Vagina (tissue), 2 donors: ENCODE measurements at regions not wholly inside any gene's neighbourhood (a gene's known extent, or its start where the extent isn't known, plus 50 kb on each side); places are given as distances from the start of the nearest gene placed in this dataset.

ENCODE experiments used
- POLR2A ChIP-seq, 2 donors: fragments of 450-650 bp; IDR thresholded peaks; one replicate each; pipeline ENCODE4 v1.6.1; 2017; ENCODE audit warnings: antibody characterized with exemption in 2 of 2, mild to moderate bottlenecking in 2 of 2, moderate library complexity in 2 of 2
- POLR2AphosphoS5 ChIP-seq, 2 donors: sonication (generic); formaldehyde crosslinking; IDR thresholded peaks; one replicate each; pipeline ENCODE4 v1.9.0; 2017; ENCODE audit warnings: antibody characterized with exemption in 2 of 2, mild to moderate bottlenecking in 2 of 2, low read depth in 1 of 2; ENCODE audit not compliant: insufficient read depth in 1 of 2
- TF ChIP-seq, protein P1 (sequence below), 3 experiments: fragments of 450-650 bp in 2 of 3; fragments of 200-600 bp in 1 of 3; sonication (generic) in 1 of 3; IDR thresholded peaks; one replicate each; pipeline ENCODE4 v1.5.1; 2017 to 2019; ENCODE audit warnings: antibody characterized with exemption in 3 of 3, mild to moderate bottlenecking in 2 of 3, moderate library complexity in 2 of 3

DNA sequence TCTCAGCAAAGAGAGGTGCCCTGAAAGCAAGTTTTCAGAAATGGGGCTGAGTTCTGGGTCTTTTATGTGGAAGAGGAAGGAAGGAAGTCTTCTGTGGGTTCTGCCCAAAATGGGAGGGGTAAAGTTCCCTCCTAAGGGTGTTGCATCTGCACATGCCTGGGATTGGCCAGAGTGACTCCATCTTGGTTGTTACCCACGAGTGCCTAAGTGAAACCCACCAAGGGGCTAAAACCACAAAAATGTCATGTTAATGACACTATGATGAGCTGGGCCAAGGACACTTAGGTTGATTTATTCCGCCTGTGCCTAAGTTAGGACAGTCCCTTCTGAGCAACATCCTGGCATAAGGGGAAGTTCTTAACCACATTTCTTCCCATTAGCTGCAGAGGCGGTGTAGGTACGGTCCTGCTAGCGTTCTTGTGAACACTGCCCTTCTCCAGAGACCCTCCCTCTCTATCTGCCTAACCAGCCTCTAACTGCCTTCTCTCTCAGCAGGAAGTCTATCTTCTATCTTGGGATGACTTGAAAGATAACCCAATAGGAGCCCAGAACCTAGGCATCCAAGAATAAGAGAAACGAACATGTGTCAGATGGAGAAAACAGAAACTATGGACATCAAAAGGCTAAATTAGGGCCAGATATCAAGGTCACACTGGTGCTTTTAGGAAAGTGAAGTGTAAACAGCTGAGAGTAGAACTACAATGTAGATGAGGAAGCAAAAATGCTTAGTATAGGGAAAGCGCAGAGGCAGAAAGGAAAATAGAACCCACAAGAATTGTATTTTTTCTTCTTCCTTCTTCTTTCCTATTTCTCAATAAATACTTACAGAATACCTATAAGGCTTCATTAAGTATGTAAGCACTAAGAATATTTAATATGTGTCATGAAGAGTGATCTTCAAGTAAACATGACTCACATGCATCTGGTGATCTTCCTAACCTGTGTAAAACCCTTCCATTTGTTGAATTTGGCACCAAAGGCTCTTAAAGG is 104.2 kb upstream of the AMN1 start:
- TF ChIP-seq, protein P1, sequence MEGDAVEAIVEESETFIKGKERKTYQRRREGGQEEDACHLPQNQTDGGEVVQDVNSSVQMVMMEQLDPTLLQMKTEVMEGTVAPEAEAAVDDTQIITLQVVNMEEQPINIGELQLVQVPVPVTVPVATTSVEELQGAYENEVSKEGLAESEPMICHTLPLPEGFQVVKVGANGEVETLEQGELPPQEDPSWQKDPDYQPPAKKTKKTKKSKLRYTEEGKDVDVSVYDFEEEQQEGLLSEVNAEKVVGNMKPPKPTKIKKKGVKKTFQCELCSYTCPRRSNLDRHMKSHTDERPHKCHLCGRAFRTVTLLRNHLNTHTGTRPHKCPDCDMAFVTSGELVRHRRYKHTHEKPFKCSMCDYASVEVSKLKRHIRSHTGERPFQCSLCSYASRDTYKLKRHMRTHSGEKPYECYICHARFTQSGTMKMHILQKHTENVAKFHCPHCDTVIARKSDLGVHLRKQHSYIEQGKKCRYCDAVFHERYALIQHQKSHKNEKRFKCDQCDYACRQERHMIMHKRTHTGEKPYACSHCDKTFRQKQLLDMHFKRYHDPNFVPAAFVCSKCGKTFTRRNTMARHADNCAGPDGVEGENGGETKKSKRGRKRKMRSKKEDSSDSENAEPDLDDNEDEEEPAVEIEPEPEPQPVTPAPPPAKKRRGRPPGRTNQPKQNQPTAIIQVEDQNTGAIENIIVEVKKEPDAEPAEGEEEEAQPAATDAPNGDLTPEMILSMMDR (IDR thresholded peaks at IDR 0.05) = no peak
- TF ChIP-seq POLR2A (IDR thresholded peaks at IDR 0.05) (no peak), POLR2AphosphoS5 (IDR thresholded peaks at IDR 0.05; ENCODE audit: insufficient read depth in 1 of 2, low read depth in 1 of 2) (no peak)
